ENCODE measurements at regions not wholly inside any gene's neighbourhood (a gene's known extent, or its start where the extent isn't known, plus 50 kb on each side); places are given as distances from the start of the nearest gene placed in this dataset.

DNA sequence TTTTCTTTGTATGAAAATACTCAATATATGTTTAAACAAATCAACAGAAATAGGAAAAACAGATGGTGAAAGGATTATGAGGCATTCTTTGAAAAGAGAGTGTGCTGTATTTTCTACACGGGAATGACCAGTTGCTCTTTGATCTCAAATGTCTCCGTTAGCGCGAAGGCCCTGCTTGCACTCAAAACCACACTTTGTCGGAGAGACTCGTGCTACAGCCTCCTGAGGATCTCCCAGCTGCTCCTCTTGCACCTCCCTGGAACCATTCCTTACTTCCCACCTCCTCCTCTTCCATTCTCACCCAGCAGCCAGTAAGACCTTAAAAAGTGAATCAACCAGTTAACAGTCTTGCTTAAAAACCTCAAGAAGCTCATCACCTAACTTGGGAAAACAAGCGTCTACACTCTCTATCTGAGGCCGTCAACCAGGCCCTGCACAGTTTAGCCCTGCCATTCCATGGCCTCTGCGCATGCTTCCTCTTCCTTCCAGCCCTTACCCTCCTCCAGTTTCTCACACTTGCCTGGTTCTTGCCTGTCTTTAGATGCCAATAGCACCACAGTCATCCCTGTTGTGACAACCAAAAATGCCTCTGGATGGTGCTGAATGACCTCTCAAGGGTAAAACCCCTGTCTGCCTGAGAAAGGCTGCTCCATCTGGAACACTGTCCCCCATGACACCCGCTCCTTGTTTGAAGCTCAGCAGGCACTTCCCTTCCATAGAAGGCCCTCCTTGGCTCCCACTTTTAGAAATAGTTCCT is 594.7 kb upstream of the WWC1 start:
- DNase-seq (ENCODE audit: extremely low read depth, low read depth), result no peak
- TF ChIP-seq, protein P1, sequence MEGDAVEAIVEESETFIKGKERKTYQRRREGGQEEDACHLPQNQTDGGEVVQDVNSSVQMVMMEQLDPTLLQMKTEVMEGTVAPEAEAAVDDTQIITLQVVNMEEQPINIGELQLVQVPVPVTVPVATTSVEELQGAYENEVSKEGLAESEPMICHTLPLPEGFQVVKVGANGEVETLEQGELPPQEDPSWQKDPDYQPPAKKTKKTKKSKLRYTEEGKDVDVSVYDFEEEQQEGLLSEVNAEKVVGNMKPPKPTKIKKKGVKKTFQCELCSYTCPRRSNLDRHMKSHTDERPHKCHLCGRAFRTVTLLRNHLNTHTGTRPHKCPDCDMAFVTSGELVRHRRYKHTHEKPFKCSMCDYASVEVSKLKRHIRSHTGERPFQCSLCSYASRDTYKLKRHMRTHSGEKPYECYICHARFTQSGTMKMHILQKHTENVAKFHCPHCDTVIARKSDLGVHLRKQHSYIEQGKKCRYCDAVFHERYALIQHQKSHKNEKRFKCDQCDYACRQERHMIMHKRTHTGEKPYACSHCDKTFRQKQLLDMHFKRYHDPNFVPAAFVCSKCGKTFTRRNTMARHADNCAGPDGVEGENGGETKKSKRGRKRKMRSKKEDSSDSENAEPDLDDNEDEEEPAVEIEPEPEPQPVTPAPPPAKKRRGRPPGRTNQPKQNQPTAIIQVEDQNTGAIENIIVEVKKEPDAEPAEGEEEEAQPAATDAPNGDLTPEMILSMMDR (IDR thresholded peaks at IDR 0.05; ENCODE audit: low read depth, low read length), result no peak

DNA sequence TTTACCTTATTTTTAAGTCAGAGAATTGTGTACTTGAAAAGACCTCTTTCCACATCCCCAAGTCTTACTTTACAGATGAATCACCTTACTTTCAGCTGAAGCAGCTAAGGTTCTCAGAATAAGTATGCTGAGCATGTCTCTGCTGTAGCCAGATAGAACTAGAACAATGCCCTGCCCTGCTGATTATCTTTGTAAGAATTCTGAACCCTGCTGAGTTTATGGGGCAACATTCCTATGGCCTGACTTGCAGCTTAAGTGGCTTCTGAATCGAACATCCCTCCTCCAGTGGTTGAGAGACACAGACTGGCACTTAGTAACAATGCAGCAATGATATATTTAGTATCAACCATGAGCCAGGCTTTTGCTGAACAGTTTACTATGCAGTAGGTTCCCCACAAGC is 592.0 kb upstream of the WWC1 start:
- DNase-seq (ENCODE audit: extremely low read depth, low read depth), result peak; percentile 83
- TF ChIP-seq, protein P1 (IDR thresholded peaks at IDR 0.05; ENCODE audit: low read depth, low read length), result no peak

DNA sequence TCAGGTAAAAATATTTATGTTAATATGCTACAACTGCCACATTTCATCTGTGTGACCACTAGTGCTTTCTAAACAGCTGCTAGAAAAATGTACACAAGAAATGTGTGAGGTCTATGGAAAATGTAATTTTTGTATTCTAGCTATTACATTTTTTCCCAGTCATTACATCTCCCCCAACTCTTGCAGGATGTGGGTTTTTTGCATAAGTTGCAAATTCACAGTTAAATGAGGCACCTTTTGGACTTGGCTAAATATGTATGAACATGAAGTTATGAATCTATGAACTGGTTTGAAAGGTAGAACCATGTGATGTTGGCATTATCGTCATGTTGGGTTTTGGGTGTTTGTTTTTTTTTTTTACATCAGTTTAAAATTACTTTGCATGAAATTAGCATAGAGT is 590.4 kb upstream of the WWC1 start:
- TF ChIP-seq, protein P1 (IDR thresholded peaks at IDR 0.05; ENCODE audit: low read depth, low read length), result no peak
- DNase-seq (ENCODE audit: extremely low read depth, low read depth), result no peak

DNA sequence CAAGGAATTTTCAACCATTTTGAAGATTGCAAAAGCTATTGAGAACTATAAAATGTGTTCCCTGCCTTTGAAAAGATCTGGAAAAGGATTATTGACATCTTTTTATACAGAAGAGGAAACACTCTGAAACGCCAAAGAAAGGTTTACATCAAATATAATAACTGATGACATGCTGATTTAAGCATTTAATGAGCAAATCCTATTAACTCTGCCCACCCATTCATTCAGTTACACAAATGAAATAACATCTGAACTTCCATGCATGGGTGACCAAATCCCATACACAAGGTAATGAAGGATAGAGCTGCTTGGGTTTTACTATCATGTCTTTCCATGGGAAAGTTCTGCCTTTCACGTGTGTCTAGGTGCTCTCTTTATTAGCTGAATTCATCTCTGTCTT is 589.4 kb upstream of the WWC1 start:
- TF ChIP-seq, protein P1 (IDR thresholded peaks at IDR 0.05; ENCODE audit: low read depth, low read length), result no peak
- no peak for DNase-seq (ENCODE audit: extremely low read depth, low read depth)

DNA sequence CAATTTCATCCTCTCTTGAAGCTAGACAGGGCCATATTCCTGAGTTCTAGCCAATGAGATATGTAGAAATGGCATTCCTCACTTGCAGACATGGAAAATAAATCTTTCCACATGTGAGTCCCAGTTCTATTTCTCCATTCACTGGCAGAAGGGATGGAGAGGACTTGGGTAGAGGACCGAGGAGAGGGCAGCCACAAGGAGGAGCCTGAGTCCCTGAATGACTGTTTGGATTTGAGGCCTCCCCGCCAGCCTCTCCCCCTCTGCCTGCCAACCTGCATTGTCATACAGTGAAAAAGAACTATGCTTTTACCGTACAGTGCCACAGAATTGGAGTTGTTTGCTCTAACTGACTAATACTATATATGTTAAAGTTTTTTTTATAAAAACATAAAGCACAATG is 583.0 kb upstream of the WWC1 start:
- DNase-seq (ENCODE audit: extremely low read depth, low read depth), result no peak
- TF ChIP-seq, protein P1 (IDR thresholded peaks at IDR 0.05; ENCODE audit: low read depth, low read length), result no peak

DNA sequence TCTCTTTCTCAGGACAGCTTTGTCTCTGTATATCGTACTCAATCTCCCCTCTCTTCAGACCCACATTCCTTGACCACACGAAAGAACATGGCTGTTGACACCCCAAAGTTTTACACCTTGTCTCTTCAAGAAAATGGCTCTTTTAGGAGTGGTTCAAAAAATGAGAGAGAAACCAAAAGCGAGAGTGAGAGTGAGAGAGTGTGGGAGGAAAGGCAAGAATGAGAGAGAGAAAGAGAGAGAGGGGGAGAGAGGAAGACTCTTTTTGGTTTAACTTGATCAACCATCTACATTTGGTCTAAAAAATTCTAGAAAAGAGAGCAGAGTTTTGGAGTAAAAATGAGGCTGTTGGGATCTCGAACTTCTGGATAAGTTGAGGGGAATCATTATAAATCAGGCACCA is 581.8 kb upstream of the WWC1 start:
- DNase-seq (ENCODE audit: extremely low read depth, low read depth), result no peak
- TF ChIP-seq, protein P1 (IDR thresholded peaks at IDR 0.05; ENCODE audit: low read depth, low read length), result no peak

DNA sequence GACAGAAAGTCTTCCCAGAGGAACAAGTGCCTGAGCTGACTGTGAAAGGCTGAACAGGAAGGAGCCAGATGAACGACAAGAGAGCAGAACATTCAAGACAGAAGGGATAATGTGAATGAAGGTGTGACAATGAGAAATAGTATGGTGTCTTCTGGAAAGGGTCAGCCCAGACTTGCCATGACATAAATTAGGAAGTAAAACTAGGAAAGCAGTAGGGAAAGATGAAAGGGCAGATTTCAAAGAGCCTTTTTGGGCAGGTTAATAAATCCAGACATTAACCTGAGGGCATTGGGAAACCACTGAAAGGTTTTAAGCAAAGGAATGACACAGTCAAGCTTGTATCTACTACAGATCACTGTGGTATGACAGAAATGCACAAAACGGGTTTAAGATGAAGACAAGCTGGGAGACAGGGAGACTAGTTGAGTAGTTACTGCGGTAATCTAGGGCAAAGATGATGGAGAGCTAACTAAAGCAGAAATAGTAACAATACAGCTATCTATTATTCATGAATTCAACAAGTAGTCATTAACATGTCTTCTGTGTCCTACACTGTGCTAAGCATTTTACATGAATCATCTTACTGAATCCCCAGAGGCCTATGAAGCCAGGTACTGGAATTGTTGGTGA is 580.9 kb upstream of the WWC1 start:
- TF ChIP-seq, protein P1 (IDR thresholded peaks at IDR 0.05; ENCODE audit: low read depth, low read length), result no peak

More for the DNA sequence above, 580.9 kb upstream of the WWC1 start:
- no peak for DNase-seq (ENCODE audit: extremely low read depth, low read depth)
